ENCODE measurements at regions not wholly inside any gene's neighbourhood (a gene's known extent, or its start where the extent isn't known, plus 50 kb on each side); places are given as distances from the start of the nearest gene placed in this dataset.

DNA sequence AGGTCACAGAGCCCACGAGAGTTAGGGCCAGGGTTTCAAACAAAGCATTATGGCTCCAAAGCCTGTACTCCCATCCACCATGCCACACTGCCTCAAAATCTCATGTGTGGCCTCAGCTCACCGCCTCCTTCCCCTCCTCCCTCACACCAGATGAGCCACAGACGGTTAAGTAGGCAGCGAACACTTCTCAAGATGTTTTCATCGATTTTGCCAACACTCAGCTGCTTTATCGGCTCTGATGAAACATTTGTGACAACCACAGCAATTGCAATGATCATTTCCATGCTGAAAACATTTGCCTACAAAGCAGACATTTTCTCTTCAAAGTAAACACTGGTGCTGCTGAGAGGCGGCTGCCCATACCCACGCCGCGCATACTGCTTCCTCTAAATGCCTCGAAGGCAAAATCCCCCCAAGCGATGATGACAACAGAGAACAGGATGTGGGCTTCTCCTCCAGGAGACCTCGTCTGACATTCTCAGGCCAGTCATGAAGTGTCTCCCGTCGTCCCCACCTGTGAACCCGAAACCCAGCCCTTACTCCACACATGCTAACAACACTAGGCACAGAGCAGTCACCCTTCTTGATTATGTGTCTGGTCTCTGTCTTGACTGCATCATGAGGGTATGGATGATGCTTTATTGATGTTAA is 599.2 kb downstream of the SOX6 start:
- H3K27ac Mint-ChIP-seq (ENCODE audit: unreplicated experiment): no peak overlapping the region
- H3K9me3 Mint-ChIP-seq (ENCODE audit: unreplicated experiment): peaks cover 2% of the 10 kb centered on the region
- H3K4me1 Mint-ChIP-seq (ENCODE audit: low read depth, unreplicated experiment): no peaks in the 10 kb centered on the region
- no peak for DNase-seq
- no peaks in the 10 kb centered on the region for H3K27me3 Mint-ChIP-seq (ENCODE audit: unreplicated experiment)
- TF ChIP-seq, protein P1, sequence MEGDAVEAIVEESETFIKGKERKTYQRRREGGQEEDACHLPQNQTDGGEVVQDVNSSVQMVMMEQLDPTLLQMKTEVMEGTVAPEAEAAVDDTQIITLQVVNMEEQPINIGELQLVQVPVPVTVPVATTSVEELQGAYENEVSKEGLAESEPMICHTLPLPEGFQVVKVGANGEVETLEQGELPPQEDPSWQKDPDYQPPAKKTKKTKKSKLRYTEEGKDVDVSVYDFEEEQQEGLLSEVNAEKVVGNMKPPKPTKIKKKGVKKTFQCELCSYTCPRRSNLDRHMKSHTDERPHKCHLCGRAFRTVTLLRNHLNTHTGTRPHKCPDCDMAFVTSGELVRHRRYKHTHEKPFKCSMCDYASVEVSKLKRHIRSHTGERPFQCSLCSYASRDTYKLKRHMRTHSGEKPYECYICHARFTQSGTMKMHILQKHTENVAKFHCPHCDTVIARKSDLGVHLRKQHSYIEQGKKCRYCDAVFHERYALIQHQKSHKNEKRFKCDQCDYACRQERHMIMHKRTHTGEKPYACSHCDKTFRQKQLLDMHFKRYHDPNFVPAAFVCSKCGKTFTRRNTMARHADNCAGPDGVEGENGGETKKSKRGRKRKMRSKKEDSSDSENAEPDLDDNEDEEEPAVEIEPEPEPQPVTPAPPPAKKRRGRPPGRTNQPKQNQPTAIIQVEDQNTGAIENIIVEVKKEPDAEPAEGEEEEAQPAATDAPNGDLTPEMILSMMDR (IDR thresholded peaks at IDR 0.05; ENCODE audit: partially characterized antibody, unreplicated experiment): no peak
- H3K36me3 Mint-ChIP-seq (ENCODE audit: unreplicated experiment): no peaks in the 10 kb centered on the region
- no peak overlapping the region for H3K4me3 Mint-ChIP-seq (ENCODE audit: unreplicated experiment)

DNA sequence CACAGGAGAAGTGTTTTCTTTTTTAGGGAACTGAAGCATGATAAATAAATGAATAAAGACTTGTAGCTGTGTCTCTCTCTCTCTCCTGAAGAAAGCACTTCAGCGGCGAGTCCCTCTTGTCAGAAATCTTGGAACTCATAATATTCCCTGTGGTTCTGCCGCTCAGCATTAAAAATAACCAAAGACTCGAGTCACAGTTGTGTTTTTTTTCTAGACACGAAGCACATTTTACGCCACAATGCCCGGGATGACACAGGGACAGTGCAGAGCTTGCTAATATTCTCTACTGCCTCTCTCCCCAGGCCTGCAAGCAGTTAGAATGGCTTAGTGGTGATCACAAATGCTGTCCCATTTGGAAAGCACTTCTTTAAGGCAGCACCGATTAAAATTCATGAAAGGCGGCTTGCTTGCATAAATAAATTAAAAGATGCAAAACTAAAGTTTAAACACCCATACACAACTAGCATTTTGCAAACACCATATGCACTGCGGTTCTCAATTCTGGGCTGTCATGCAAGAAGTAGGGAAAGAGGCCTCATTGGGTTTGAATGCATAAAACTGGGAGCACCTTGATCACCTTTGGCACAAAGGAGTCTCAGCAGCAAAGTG is 597.4 kb downstream of the SOX6 start:
- H3K9me3 Mint-ChIP-seq (ENCODE audit: unreplicated experiment): peaks cover 1% of the 10 kb centered on the region
- DNase-seq: no peak
- H3K4me1 Mint-ChIP-seq (ENCODE audit: low read depth, unreplicated experiment): no peaks in the 10 kb centered on the region
- H3K36me3 Mint-ChIP-seq (ENCODE audit: unreplicated experiment): no peaks in the 10 kb centered on the region
- no peak overlapping the region for H3K27ac Mint-ChIP-seq (ENCODE audit: unreplicated experiment)
- H3K27me3 Mint-ChIP-seq (ENCODE audit: unreplicated experiment): no peaks in the 10 kb centered on the region
- no peak overlapping the region for H3K4me3 Mint-ChIP-seq (ENCODE audit: unreplicated experiment)
- TF ChIP-seq, protein P1 (IDR thresholded peaks at IDR 0.05; ENCODE audit: partially characterized antibody, unreplicated experiment): no peak

DNA sequence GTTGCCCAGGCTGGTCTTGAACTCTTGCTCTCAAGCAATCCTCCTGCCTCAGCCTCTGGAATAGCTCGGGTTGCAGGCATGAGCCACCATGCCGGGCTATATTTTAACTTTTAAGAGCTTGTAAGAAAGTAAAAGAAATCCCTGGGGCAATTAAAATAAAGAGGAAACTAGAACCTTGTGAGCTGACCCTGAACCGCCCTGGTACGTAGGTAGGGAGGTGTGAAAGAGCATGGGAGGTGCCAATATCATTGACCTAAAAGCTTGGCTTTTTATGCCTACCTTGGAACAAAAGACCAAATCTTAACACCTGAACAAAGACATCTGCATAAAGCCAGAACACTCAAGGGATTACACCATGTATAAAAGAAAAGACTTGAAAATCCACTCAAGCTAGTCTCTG is 595.1 kb downstream of the SOX6 start:
- no peaks in the 10 kb centered on the region for H3K4me1 Mint-ChIP-seq (ENCODE audit: low read depth, unreplicated experiment)
- no peaks in the 10 kb centered on the region for H3K27me3 Mint-ChIP-seq (ENCODE audit: unreplicated experiment)
- no peak overlapping the region for H3K4me3 Mint-ChIP-seq (ENCODE audit: unreplicated experiment)
- no peak for DNase-seq
- peaks cover 2% of the 10 kb centered on the region for H3K9me3 Mint-ChIP-seq (ENCODE audit: unreplicated experiment)
- no peak overlapping the region for H3K27ac Mint-ChIP-seq (ENCODE audit: unreplicated experiment)
- TF ChIP-seq, protein P1 (IDR thresholded peaks at IDR 0.05; ENCODE audit: partially characterized antibody, unreplicated experiment): no peak
- no peaks in the 10 kb centered on the region for H3K36me3 Mint-ChIP-seq (ENCODE audit: unreplicated experiment)

DNA sequence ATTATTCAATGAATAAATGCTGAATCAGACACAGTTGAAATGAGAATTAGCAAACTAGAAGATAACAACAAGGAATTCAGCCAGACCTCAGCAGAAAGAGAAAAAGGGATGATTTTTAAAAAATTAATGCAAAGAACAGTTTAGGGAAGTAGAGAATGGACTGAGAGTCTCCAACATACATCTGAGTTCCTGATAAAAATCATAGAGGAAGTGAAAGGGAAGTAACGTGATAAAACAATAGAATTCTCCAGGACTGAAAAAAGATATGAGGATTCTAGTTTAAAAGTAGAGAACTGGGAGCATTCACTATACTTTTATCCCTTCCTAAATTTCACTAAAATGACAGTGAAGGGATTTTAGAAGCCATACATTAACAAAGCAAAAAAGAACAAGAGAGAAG is 592.0 kb downstream of the SOX6 start:
- H3K36me3 Mint-ChIP-seq (ENCODE audit: unreplicated experiment): no peaks in the 10 kb centered on the region
- no peak overlapping the region for H3K4me3 Mint-ChIP-seq (ENCODE audit: unreplicated experiment)
- H3K27ac Mint-ChIP-seq (ENCODE audit: unreplicated experiment): no peak overlapping the region
- peaks cover 3% of the 10 kb centered on the region for H3K27me3 Mint-ChIP-seq (ENCODE audit: unreplicated experiment)
- DNase-seq: no peak
- TF ChIP-seq, protein P1 (IDR thresholded peaks at IDR 0.05; ENCODE audit: partially characterized antibody, unreplicated experiment): no peak
- no peaks in the 10 kb centered on the region for H3K4me1 Mint-ChIP-seq (ENCODE audit: low read depth, unreplicated experiment)
- peaks cover 2% of the 10 kb centered on the region for H3K9me3 Mint-ChIP-seq (ENCODE audit: unreplicated experiment)

DNA sequence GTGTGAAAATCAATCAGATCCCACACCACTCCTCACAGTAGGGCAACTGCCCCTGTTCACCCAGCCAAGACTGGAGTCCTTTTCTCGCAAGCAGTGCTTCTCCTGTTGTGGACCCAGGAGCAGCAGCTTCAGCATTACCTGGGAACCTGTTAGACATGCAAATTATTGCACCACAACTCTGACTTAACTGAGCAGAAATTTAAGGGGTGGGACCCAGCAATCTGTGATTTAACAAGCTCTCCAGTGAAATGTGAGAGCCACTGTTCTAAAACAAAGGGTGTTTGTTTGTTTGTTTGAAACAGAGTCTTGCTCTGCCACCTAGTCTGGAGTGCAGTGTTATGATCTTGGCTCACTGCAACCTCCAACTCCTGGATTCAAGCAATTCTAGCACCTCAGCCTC is 591.4 kb downstream of the SOX6 start:
- no peak for DNase-seq

More for the DNA sequence above, 591.4 kb downstream of the SOX6 start:
- Mint-ChIP-seq H3K36me3 (ENCODE audit: unreplicated experiment) (no peaks in the 10 kb centered on the region), H3K4me1 (ENCODE audit: low read depth, unreplicated experiment) (no peaks in the 10 kb centered on the region), H3K9me3 (ENCODE audit: unreplicated experiment) (peaks cover 2% of the 10 kb centered on the region), H3K27me3 (ENCODE audit: unreplicated experiment) (peaks cover 3% of the 10 kb centered on the region), H3K4me3 (ENCODE audit: unreplicated experiment) (no peak overlapping the region), H3K27ac (ENCODE audit: unreplicated experiment) (no peak overlapping the region)
- TF ChIP-seq, protein P1 (IDR thresholded peaks at IDR 0.05; ENCODE audit: partially characterized antibody, unreplicated experiment): no peak

Measured in glutamatergic neuron (in vitro differentiated cells).